Suppressor macrophage treated with lipopolysaccharide for 1 hour (primary cell): ENCODE measurements at regions not wholly inside any gene's neighbourhood (a gene's known extent, or its start where the extent isn't known, plus 50 kb on each side); places are given as distances from the start of the nearest gene placed in this dataset.
"Not testable (repeated sequence)": the region's sequence is repeated elsewhere in the genome, so short reads cannot be mapped to it uniquely, and the experiment has no call there.

Experiments
- DNase-seq, 3 donors: peaks; one replicate each; pipeline ENCODE4 v3.0.0-alpha.2; 2020 to 2022

- no peak for DNase-seq
Measured at GRCh38 chr5:8828596-8829322, 717.1 kb downstream of the SEMA5A start.

- DNase-seq: no peak
Measured at GRCh38 chr5:8829323-8830029, 716.4 kb downstream of the SEMA5A start.

- no peak for DNase-seq
Measured at GRCh38 chr5:8831251-8831650, 714.6 kb downstream of the SEMA5A start.

- no peak for DNase-seq
Measured at GRCh38 chr5:8831854-8832253, 714.0 kb downstream of the SEMA5A start.

GRCh38 chr5:8839361-8840055, 706.4 kb downstream of the SEMA5A start:
- DNase-seq: no peak

GRCh38 chr5:8840237-8840636, 705.6 kb downstream of the SEMA5A start:
- no peak for DNase-seq

GRCh38 chr5:8840746-8841145, 705.1 kb downstream of the SEMA5A start:
- DNase-seq: not testable (repeated sequence)

GRCh38 chr5:8842971-8843551, 702.8 kb downstream of the SEMA5A start:
- DNase-seq: no peak

GRCh38 chr5:8843771-8844170, 702.1 kb downstream of the SEMA5A start:
- DNase-seq: no peak

GRCh38 chr5:8844206-8844605, 701.7 kb downstream of the SEMA5A start:
- DNase-seq: no peak

GRCh38 chr5:8844847-8845246, 701.0 kb downstream of the SEMA5A start:
- no peak for DNase-seq

GRCh38 chr5:8845296-8845695, 700.6 kb downstream of the SEMA5A start:
- DNase-seq: no peak

GRCh38 chr5:8848366-8848765, 697.5 kb downstream of the SEMA5A start:
- DNase-seq: no peak

GRCh38 chr5:8848997-8849594, 696.8 kb downstream of the SEMA5A start:
- no peak for DNase-seq

- no peak for DNase-seq
Measured at GRCh38 chr5:8851101-8851500, 694.8 kb downstream of the SEMA5A start.

- no peak for DNase-seq
Measured at GRCh38 chr5:8857051-8857450, 688.8 kb downstream of the SEMA5A start.

GRCh38 chr5:8861764-8862163, 684.1 kb downstream of the SEMA5A start:
- DNase-seq: no peak

- no peak for DNase-seq
Measured at GRCh38 chr5:8864053-8864452, 681.8 kb downstream of the SEMA5A start.

- no peak for DNase-seq
Measured at GRCh38 chr5:8865266-8865665, 680.6 kb downstream of the SEMA5A start.

GRCh38 chr5:8865686-8866374, 680.0 kb downstream of the SEMA5A start:
- no peak for DNase-seq

GRCh38 chr5:8868283-8868682, 677.6 kb downstream of the SEMA5A start:
- no peak for DNase-seq

GRCh38 chr5:8869932-8870331, 675.9 kb downstream of the SEMA5A start:
- DNase-seq: no peak
